GM06990 (cell line): ENCODE measurements at regions not wholly inside any gene's neighbourhood (a gene's known extent, or its start where the extent isn't known, plus 50 kb on each side); places are given as distances from the start of the nearest gene placed in this dataset.

ENCODE experiments used
- DNase-seq: peaks from one replicate; pipeline ENCODE4 v3.0.0-alpha.2; 2011; ENCODE audit not compliant: insufficient read length; ENCODE audit errors: extremely low read depth
- H3K27me3 ChIP-seq: replicated peaks from 2 replicates; pipeline ENCODE4 v1.6.0; 2011; ENCODE audit warnings: low read length; ENCODE audit not compliant: control insufficient read depth, insufficient read depth
- H3K36me3 ChIP-seq: 2 replicates; pipeline ENCODE4 v1.5.1; 2011; ENCODE audit warnings: low read length; ENCODE audit not compliant: control insufficient read depth, insufficient read depth
- H3K4me3 ChIP-seq: replicated peaks from 2 replicates; pipeline ENCODE4 v1.5.1; 2011; ENCODE audit warnings: low read depth, mild to moderate bottlenecking, control low read depth, low read length
- TF ChIP-seq, protein P1 (sequence below): IDR thresholded peaks from 2 replicates; pipeline ENCODE4 v1.5.1; 2011; ENCODE audit warnings: low read length, control low read depth, mild to moderate bottlenecking, inconsistent platforms; ENCODE audit not compliant: insufficient read depth, poor library complexity, severe bottlenecking

DNA sequence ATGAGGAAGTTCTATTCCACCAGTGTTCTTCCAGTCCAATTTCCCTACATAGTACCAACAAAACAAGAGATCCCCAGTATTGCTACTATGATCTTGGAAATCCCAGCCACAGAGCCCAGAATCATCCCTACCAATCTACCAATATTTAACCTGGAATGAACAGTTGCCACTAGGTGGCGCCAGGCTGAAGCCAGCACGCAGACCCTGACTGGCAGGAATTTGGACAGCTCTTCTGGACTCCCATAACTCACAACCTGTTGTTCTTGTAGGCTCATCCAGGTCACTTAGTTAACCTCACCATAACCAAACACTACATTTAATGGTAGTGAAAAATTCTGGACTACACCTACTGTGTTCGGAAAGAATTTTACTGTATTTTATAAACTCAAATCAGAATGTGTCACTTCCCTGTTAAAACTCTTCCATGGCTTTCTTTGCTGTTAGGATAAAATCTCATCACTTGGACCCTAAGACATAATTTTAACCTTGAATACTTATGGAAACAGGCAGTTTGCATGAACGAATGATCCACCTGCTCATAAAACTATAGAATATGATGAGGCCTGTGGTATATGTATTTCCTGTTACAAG lies 59.8 kb upstream of the SLC38A11 start:
- DNase-seq, result no peak
- Histone ChIP-seq H3K36me3 (no peaks in the 10 kb centered on the region), H3K27me3 (no peaks in the 10 kb centered on the region), H3K4me3 (no peak overlapping the region)
- TF ChIP-seq, protein P1, sequence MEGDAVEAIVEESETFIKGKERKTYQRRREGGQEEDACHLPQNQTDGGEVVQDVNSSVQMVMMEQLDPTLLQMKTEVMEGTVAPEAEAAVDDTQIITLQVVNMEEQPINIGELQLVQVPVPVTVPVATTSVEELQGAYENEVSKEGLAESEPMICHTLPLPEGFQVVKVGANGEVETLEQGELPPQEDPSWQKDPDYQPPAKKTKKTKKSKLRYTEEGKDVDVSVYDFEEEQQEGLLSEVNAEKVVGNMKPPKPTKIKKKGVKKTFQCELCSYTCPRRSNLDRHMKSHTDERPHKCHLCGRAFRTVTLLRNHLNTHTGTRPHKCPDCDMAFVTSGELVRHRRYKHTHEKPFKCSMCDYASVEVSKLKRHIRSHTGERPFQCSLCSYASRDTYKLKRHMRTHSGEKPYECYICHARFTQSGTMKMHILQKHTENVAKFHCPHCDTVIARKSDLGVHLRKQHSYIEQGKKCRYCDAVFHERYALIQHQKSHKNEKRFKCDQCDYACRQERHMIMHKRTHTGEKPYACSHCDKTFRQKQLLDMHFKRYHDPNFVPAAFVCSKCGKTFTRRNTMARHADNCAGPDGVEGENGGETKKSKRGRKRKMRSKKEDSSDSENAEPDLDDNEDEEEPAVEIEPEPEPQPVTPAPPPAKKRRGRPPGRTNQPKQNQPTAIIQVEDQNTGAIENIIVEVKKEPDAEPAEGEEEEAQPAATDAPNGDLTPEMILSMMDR, result peak; percentile 91

DNA sequence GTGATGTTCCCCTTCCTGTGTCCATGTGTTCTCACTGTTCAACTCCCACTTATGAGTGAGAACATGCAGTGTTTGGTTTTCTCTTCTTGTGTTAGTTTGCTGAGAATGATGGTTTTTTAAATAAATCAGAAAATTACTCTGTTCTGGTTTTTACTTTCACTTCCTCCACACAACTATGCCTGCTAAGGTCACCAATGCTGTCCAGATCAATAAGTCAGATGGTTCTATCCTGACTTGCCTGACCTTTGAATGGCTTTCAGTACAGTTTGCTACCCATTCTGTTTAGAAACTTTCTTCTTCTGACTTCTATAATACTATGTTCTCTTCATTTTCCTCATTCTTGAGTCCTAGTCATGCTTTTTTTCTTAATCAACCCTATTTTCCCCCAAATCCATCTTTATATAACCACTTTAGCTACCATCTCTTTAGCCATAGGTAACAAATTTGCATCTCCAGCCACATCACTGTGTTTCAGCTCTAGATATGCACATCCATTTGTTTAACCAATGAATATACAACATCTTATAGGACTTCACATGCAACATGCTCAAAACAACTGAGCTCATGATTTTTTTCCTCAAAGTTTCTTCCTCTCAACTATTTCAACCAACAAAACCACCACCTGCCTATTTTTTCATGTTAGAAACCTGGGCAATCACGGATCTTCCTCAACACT lies 58.8 kb upstream of the SLC38A11 start:
- Histone ChIP-seq H3K36me3 (no peaks in the 10 kb centered on the region), H3K27me3 (no peaks in the 10 kb centered on the region), H3K4me3 (no peak overlapping the region)
- TF ChIP-seq, protein P1, result no peak
- DNase-seq, result no peak

DNA sequence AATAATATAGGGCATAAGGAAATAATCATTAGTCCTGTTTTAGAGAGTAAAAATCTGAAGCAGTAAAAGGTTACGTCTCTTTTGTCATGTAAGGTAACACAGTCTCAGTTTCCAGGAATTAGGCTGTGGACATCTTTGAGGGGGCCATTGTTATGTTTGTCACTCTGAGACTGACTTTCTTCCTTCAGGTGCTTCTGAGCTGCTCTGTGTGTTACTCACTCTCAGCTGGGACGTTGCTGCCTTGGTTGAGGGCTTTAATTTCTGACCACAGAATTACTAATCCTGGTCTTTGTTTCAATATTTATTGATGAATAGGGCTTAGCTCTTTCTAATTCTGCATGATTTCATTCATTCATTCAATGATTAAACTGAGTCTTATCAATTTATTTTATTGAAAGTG lies 55.9 kb upstream of the SLC38A11 start:
- Histone ChIP-seq H3K27me3 (no peaks in the 10 kb centered on the region), H3K4me3 (no peak overlapping the region), H3K36me3 (no peaks in the 10 kb centered on the region)
- DNase-seq, result no peak
- TF ChIP-seq, protein P1, result no peak

DNA sequence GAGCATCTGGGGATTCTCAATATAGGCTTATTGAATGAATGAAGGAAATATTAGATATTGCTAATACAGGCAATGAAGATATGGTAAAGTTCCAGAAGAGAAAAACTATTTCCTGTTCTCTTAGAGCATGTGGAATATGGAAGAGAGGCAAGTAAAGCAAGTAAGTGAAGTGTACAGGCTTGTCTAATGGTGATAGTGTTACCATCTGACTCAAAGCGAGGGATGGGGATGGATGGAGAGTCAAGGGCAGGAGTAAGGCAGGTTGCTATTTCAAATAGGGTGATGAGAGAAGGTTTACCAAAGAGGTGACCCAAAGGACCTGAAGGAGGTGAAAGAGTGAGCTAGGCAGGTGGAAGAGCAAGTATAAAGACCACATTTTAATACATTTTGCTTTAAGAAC lies 55.2 kb upstream of the SLC38A11 start:
- H3K36me3 ChIP-seq, result no peaks in the 10 kb centered on the region
- H3K4me3 ChIP-seq, result no peak overlapping the region
- no peak for DNase-seq
- no peaks in the 10 kb centered on the region for H3K27me3 ChIP-seq
- TF ChIP-seq, protein P1, result no peak

DNA sequence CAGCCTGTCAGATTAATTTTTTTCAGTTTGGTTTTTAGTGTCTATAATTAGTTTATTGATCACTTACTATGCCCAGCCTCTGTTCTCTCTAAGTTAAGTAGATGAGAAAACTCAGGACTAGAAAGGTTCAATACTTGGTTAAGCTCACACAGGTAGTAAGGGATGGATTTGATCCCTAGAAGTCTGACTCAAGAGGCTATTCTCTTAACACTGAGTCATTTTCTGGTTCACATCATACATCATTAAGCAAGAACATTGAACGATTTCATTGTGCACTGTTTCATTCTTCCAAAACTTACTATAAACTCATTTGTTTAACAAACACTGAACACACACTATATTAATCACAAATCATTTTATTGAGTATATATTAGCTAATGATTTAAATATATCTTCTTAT lies 54.1 kb upstream of the SLC38A11 start:
- Histone ChIP-seq H3K4me3 (no peak overlapping the region), H3K36me3 (no peaks in the 10 kb centered on the region), H3K27me3 (no peaks in the 10 kb centered on the region)
- no peak for DNase-seq
- TF ChIP-seq, protein P1, result no peak
